HL-60 (cell line): ENCODE measurements at regions not wholly inside any gene's neighbourhood (a gene's known extent, or its start where the extent isn't known, plus 50 kb on each side); places are given as distances from the start of the nearest gene placed in this dataset.
"Not testable (repeated sequence)": the region's sequence is repeated elsewhere in the genome, so short reads cannot be mapped to it uniquely, and the experiment has no call there.

ENCODE experiments used
- CTCF ChIP-seq: IDR thresholded peaks from one replicate; pipeline ENCODE4 v1.5.1; 2011; ENCODE audit warnings: low read length, control low read depth, inconsistent platforms; ENCODE audit not compliant: insufficient read depth
- GABPA ChIP-seq: IDR thresholded peaks from 2 replicates; pipeline ENCODE4 v1.6.1; 2012; ENCODE audit warnings: low read depth
- POLR2AphosphoS5 ChIP-seq: IDR thresholded peaks from 2 replicates; pipeline ENCODE4 v1.6.1; 2012; ENCODE audit warnings: low read depth
- REST ChIP-seq: IDR thresholded peaks from 2 replicates; pipeline ENCODE4 v1.6.1; 2012; ENCODE audit warnings: low read depth; ENCODE audit not compliant: insufficient replicate concordance
- SPI1 ChIP-seq: IDR thresholded peaks from 2 replicates; pipeline ENCODE4 v1.6.1; 2012; ENCODE audit warnings: low read depth, mild to moderate bottlenecking, borderline replicate concordance

GRCh38 chr2:181737302-181737701 lies 57.0 kb upstream of the NEUROD1 start:
- TF ChIP-seq CTCF, POLR2AphosphoS5, REST, SPI1, GABPA: not testable (repeated sequence)
